PC-3 (cell line): ENCODE measurements at regions not wholly inside any gene's neighbourhood (a gene's known extent, or its start where the extent isn't known, plus 50 kb on each side); places are given as distances from the start of the nearest gene placed in this dataset.
"Not testable (repeated sequence)": the region's sequence is repeated elsewhere in the genome, so short reads cannot be mapped to it uniquely, and the experiment has no call there.

Experiments used
- EZH2 ChIP-seq: fragments of 300-600 bp; sonication (generic); IDR thresholded peaks from one replicate; pipeline ENCODE4 v1.6.1; 2017; ENCODE audit warnings: antibody characterized with exemption, mild to moderate bottlenecking, low read length; ENCODE audit not compliant: unreplicated experiment
- TF ChIP-seq, protein P1 (sequence below): fragments of 300-600 bp; sonication (generic); conservative IDR thresholded peaks from 2 replicates; pipeline ENCODE4 v1.5.1; 2017; ENCODE audit warnings: antibody characterized with exemption, low read depth, mild to moderate bottlenecking, low read length

DNA sequence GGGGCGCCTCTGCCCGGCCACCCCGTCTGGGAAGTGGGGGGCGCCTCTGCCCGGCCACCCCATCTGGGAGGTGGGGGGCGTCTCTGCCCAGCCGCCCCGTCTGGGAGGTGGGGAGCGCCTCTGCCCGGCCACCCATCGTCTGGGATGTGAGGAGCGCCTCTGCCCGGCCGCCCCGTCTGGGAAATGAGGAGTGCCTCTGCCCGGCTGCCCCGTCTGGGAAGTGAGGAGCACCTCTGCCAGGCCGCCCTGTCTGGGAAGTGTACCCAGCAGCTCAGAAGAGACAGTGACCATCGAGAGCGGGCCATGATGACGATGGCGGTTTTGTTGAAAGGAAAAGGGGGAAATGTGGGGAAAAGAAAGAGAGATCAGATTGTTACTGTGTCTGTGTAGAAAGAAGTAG is 249.2 kb upstream of the USP15 start:
- TF ChIP-seq, protein P1, sequence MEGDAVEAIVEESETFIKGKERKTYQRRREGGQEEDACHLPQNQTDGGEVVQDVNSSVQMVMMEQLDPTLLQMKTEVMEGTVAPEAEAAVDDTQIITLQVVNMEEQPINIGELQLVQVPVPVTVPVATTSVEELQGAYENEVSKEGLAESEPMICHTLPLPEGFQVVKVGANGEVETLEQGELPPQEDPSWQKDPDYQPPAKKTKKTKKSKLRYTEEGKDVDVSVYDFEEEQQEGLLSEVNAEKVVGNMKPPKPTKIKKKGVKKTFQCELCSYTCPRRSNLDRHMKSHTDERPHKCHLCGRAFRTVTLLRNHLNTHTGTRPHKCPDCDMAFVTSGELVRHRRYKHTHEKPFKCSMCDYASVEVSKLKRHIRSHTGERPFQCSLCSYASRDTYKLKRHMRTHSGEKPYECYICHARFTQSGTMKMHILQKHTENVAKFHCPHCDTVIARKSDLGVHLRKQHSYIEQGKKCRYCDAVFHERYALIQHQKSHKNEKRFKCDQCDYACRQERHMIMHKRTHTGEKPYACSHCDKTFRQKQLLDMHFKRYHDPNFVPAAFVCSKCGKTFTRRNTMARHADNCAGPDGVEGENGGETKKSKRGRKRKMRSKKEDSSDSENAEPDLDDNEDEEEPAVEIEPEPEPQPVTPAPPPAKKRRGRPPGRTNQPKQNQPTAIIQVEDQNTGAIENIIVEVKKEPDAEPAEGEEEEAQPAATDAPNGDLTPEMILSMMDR = not testable (repeated sequence)
- not testable (repeated sequence) for TF ChIP-seq EZH2
